Astrocyte of the spinal cord (primary cell): ENCODE measurements at regions not wholly inside any gene's neighbourhood (a gene's known extent, or its start where the extent isn't known, plus 50 kb on each side); places are given as distances from the start of the nearest gene placed in this dataset.

Experiments
- DNase-seq: peaks from one replicate; pipeline ENCODE4 v3.0.0; 2011; ENCODE audit warnings: low read depth, low spot score
- H3K4me3 ChIP-seq: 2 replicates; pipeline ENCODE4 v1.5.1; 2011; ENCODE audit warnings: low read depth, mild to moderate bottlenecking, low read length, moderate library complexity
- CTCF ChIP-seq: IDR thresholded peaks from 2 replicates; pipeline ENCODE4 v1.5.1; 2012; ENCODE audit warnings: low read depth, mild to moderate bottlenecking, low read length, inconsistent platforms
- in situ Hi-C: cut with HindIII; loops from 2 replicates; pipeline ENCODE4 v1.10.0; 2017; ENCODE audit warnings: low sequenced_read_pairs

- in situ Hi-C loops, result no loop called here
- H3K4me3 ChIP-seq, result no peak overlapping the region
- TF ChIP-seq CTCF, result no peak
- no peak for DNase-seq
Measured at GRCh38 chr19:32255536-32256295, 89.7 kb upstream of the ZNF507 start.

DNA sequence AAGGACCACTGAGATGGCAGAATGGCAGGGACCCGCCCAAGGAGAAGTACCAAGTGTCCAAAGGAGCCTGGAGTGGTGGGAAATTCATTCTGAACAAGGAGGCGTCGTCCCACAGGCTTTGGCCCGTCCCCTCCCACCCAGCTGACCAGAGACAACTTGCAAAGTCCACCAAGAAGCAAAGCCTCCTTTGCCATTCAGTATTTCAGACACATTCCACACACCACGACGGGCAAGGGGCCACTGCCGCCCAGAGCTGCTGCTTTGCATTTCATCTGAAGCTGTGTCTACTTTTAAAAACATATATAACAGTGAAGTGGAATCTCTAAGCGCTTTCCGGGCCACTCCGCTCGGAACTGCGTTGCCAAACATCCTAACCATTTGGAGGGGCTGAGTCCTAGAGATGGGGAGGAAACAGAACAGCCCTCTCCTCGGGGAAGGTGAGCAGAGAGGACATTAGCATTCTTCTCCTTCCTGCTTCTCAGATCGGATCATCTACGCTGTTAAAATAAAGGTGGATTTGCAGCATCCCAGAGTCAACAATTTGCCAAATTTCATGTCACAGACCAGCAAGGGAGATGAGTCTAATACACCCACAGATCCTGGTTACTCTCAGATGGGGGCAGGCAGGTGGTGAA is 89.0 kb upstream of the ZNF507 start:
- in situ Hi-C loops, result no loop called here
- no peak for TF ChIP-seq CTCF
- no peak for DNase-seq
- H3K4me3 ChIP-seq, result no peak overlapping the region

DNA sequence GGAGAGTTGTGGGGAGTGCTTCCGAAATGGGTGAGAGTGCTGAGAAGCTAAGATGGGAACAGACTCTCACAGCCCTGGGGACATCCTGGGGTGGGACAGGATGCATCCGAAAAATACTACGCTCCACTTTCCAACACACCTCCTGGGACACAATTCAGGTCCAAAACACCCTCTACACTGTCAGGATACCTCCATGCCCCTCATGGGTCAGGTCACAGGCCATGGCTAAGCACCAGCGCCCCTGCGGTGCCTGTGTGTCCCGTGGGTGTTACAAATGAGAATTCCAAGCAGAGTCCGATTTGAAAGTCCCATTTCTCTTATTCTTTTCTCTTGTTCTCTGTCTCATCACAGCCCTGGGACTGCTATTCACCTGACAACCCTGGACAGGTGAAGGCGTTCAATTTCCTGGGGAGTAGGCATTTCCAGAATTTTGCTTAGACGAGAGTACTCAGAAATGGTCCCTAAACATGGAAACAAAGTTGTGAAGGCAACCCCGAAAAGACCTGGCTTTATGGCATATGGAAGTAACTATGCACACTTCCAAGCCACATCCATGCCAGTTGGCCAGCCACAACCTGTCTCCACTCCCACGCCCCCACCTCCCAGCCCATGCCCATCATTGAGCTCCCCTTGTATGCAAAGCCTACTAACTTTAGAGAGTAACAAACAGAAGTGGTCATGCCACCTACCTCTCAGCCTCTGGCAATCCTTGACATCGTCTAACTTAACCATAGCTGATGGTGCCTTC is 87.9 kb upstream of the ZNF507 start:
- no peak overlapping the region for H3K4me3 ChIP-seq
- no peak for DNase-seq
- in situ Hi-C loops, result no loop called here
- TF ChIP-seq CTCF, result no peak

DNA sequence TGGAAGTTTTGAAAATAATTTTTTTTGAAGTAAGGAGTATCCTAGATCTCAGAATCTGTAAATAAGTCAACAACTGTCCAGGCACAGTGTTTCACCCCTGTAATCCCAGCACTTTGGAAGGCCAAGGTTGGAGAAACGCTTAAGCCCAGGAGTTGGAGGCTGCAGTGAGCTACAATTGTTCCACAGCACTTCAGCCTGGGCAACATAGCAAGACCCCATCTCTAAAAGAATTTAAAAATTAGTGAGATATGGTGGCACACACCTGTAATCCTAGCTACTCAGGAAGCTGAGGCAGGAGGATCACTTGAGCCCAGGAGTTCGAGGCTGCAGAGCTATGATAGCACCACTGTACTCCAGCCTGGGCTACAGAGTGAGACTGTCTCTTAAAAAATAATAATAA is 87.2 kb upstream of the ZNF507 start:
- TF ChIP-seq CTCF, result no peak
- DNase-seq, result no peak
- in situ Hi-C loops, result no loop called here
- no peak overlapping the region for H3K4me3 ChIP-seq

GRCh38 chr19:32264568-32264967 is 80.8 kb upstream of the ZNF507 start:
- TF ChIP-seq CTCF, result no peak
- DNase-seq, result no peak
- H3K4me3 ChIP-seq, result no peak overlapping the region
- in situ Hi-C loops, result no loop called here

DNA sequence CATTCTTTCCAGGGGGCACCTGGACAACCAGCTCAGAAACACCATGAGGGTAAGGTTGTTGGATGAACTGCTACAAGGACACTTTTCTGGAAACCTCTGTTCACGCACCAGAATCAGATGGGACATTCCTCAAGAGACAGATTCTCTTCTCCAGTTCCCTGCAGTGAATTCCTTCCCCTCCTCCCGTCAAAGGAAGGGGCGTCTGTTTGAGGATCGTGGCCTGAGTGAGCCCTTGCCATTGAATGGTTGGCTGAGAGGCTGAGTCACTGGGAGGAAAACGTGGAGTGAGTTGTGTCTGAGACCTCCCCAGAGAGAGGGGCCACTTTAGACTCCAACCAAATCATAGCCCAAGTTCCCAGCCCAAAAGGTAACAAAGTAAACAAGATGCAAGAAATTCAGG is 79.4 kb upstream of the ZNF507 start:
- in situ Hi-C loops, result no loop called here
- no peak for DNase-seq
- no peak overlapping the region for H3K4me3 ChIP-seq
- no peak for TF ChIP-seq CTCF
